ENCODE measurements at regions not wholly inside any gene's neighbourhood (a gene's known extent, or its start where the extent isn't known, plus 50 kb on each side); places are given as distances from the start of the nearest gene placed in this dataset.

- H3K27me3 Mint-ChIP-seq (ENCODE audit: low read depth) = no peaks in the 10 kb centered on the region
- H3K9me3 Mint-ChIP-seq = peaks cover 13% of the 10 kb centered on the region
- no peak for DNase-seq (ENCODE audit: low read depth, low spot score)
- peaks cover 2% of the 10 kb centered on the region for H3K36me3 Mint-ChIP-seq (ENCODE audit: low read depth)
- no peak overlapping the region for H3K27ac Mint-ChIP-seq (ENCODE audit: unreplicated experiment)
- no peak for TF ChIP-seq CTCF (conservative IDR thresholded peaks at IDR 0.05)
- H3K4me3 Mint-ChIP-seq = no peak overlapping the region
- H3K4me1 Mint-ChIP-seq = no peaks in the 10 kb centered on the region
Measured at GRCh38 chr2:150417278-150417677, 70.2 kb downstream of the RND3 start.

GRCh38 chr2:150415022-150415421 lies 72.4 kb downstream of the RND3 start:
- Mint-ChIP-seq H3K27ac (ENCODE audit: unreplicated experiment) (no peak overlapping the region), H3K4me1 (peaks cover 13% of the 10 kb centered on the region), H3K36me3 (ENCODE audit: low read depth) (no peaks in the 10 kb centered on the region), H3K4me3 (no peak overlapping the region), H3K27me3 (ENCODE audit: low read depth) (no peaks in the 10 kb centered on the region), H3K9me3 (peaks cover 11% of the 10 kb centered on the region)
- DNase-seq (ENCODE audit: low read depth, low spot score) = no peak
- no peak for TF ChIP-seq CTCF (conservative IDR thresholded peaks at IDR 0.05)

- Mint-ChIP-seq H3K36me3 (ENCODE audit: low read depth) (no peaks in the 10 kb centered on the region), H3K27ac (ENCODE audit: unreplicated experiment) (no peak overlapping the region), H3K9me3 (peaks cover 11% of the 10 kb centered on the region), H3K4me1 (peaks cover 18% of the 10 kb centered on the region), H3K27me3 (ENCODE audit: low read depth) (no peaks in the 10 kb centered on the region), H3K4me3 (no peak overlapping the region)
- TF ChIP-seq CTCF (conservative IDR thresholded peaks at IDR 0.05) = no peak
- no peak for DNase-seq (ENCODE audit: low read depth, low spot score)
Measured at GRCh38 chr2:150413910-150414309, 73.6 kb downstream of the RND3 start.

- TF ChIP-seq CTCF (conservative IDR thresholded peaks at IDR 0.05) = no peak
- H3K36me3 Mint-ChIP-seq (ENCODE audit: low read depth) = no peaks in the 10 kb centered on the region
- H3K27me3 Mint-ChIP-seq (ENCODE audit: low read depth) = no peaks in the 10 kb centered on the region
- DNase-seq (ENCODE audit: low read depth, low spot score) = no peak
- H3K4me1 Mint-ChIP-seq = peaks cover 18% of the 10 kb centered on the region
- no peak overlapping the region for H3K27ac Mint-ChIP-seq (ENCODE audit: unreplicated experiment)
- H3K4me3 Mint-ChIP-seq = no peak overlapping the region
- peaks cover 11% of the 10 kb centered on the region for H3K9me3 Mint-ChIP-seq
Measured at GRCh38 chr2:150413366-150413765, 74.1 kb downstream of the RND3 start.

- H3K4me1 Mint-ChIP-seq = peaks cover 33% of the 10 kb centered on the region
- no peak for DNase-seq (ENCODE audit: low read depth, low spot score)
- peaks cover 9% of the 10 kb centered on the region for H3K9me3 Mint-ChIP-seq
- H3K27ac Mint-ChIP-seq (ENCODE audit: unreplicated experiment) = peak overlapping the region; percentile 7
- peak overlapping the region; percentile 1 for H3K4me3 Mint-ChIP-seq
- H3K27me3 Mint-ChIP-seq (ENCODE audit: low read depth) = no peaks in the 10 kb centered on the region
- TF ChIP-seq CTCF (conservative IDR thresholded peaks at IDR 0.05) = no peak
- peaks cover 3% of the 10 kb centered on the region for H3K36me3 Mint-ChIP-seq (ENCODE audit: low read depth)
Measured at GRCh38 chr2:150410809-150411208, 76.7 kb downstream of the RND3 start.

GRCh38 chr2:150409196-150409595 lies 78.3 kb downstream of the RND3 start:
- Mint-ChIP-seq H3K4me1 (peaks cover 38% of the 10 kb centered on the region), H3K36me3 (ENCODE audit: low read depth) (peaks cover 4% of the 10 kb centered on the region), H3K4me3 (no peak overlapping the region), H3K27me3 (ENCODE audit: low read depth) (no peaks in the 10 kb centered on the region), H3K9me3 (peaks cover 9% of the 10 kb centered on the region), H3K27ac (ENCODE audit: unreplicated experiment) (no peak overlapping the region)
- no peak for TF ChIP-seq CTCF (conservative IDR thresholded peaks at IDR 0.05)
- no peak for DNase-seq (ENCODE audit: low read depth, low spot score)
